ENCODE measurements at regions not wholly inside any gene's neighbourhood (a gene's known extent, or its start where the extent isn't known, plus 50 kb on each side); places are given as distances from the start of the nearest gene placed in this dataset.

- Histone ChIP-seq H3K27me3 (no peaks in the 10 kb centered on the region), H3K36me3 (no peaks in the 10 kb centered on the region), H3K9me3 (no peaks in the 10 kb centered on the region), H3K4me1 (peaks cover 0 to under 1% of the 10 kb centered on the region in 2 donors), H3K4me3 (no peak overlapping the region), H3K27ac (no peak overlapping the region)
- TF ChIP-seq POLR2A (IDR thresholded peaks at IDR 0.05) (no peak), CTCF (IDR thresholded peaks at IDR 0.05 in 4 of 5, conservative IDR thresholded peaks at IDR 0.05 in 1 of 5) (no peak)
- DNase-seq (no peak), ATAC-seq (no peak)
- in situ Hi-C loops (cut with MboI; ENCODE audit: low sequenced_read_pairs in 4 of 4) (no loop called here), intact Hi-C loops (cut with DNase I; ENCODE audit: low total_unique reads) (no loop called here)
Measured at GRCh38 chr10:4029866-4030265, 244.9 kb upstream of the KLF6 start.

DNA sequence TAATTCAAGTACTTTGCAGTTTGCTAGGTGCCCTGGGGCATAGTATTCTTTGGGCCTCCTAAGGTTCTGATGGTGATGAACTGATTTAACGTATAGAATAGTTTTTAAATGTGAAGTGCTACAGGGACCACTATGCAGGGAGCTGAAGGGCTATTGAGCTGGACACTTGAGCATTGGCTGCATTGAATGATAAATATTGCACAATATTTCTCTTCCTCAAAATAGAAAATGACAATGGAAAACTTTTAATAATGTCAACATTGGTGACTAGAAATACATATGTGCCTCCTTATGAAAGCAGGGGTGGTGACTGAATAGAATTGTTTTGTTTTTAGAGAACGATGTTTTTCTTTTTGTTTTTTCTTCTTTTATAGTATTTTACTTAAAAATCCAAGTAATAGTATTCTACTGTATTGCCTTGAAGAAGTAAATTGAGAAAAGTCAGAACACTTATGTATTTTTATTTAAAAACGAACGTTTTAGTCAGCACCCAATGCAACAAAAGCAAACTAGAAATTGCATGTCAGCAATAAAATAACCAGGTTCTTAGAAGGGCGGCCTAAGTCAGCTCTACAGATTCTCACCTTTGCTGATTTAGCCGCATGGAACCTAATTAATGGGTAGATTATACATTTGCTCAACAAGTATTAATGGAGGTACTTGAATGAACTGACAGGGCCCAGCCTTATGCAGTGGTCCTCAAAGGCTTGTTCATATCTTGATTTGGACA lies 244.0 kb upstream of the KLF6 start:
- intact Hi-C loops (cut with DNase I; ENCODE audit: low total_unique reads), result no loop called here
- Histone ChIP-seq H3K27me3 (no peaks in the 10 kb centered on the region), H3K4me1 (no peaks in the 10 kb centered on the region), H3K9me3 (no peaks in the 10 kb centered on the region), H3K36me3 (no peaks in the 10 kb centered on the region), H3K27ac (no peak overlapping the region), H3K4me3 (no peak overlapping the region)
- no peak for DNase-seq
- no peak for TF ChIP-seq POLR2A (IDR thresholded peaks at IDR 0.05)
- no peak for TF ChIP-seq CTCF (IDR thresholded peaks at IDR 0.05 in 4 of 5, conservative IDR thresholded peaks at IDR 0.05 in 1 of 5)
- no peak for ATAC-seq
- in situ Hi-C loops (cut with MboI; ENCODE audit: low sequenced_read_pairs in 4 of 4), result no loop called here

DNA sequence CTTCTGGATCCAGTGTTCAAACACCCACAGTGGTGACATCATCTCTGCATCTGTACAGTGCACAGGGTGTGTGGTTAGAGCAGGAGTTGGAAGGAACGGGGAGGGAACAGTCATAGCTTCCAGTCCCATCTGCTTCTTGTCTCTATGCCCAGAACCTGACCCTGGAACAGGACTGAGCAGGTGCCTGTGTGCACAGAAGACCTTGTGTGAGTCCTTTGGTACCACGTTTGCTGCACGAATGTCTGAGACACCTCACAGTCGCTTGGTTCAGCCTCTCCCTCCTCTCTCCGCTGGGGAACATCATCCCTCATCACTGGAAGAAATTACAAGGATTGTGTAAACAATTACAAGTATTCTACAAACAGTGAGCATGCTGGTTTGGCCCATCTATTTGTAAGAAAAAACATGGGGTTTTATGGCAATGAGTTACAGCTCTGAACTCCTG lies 243.0 kb upstream of the KLF6 start:
- Histone ChIP-seq H3K4me1 (no peaks in the 10 kb centered on the region), H3K36me3 (no peaks in the 10 kb centered on the region), H3K9me3 (no peaks in the 10 kb centered on the region), H3K27ac (no peak overlapping the region), H3K4me3 (no peak overlapping the region), H3K27me3 (no peaks in the 10 kb centered on the region)
- in situ Hi-C loops (cut with MboI; ENCODE audit: low sequenced_read_pairs in 4 of 4) (no loop called here), intact Hi-C loops (cut with DNase I; ENCODE audit: low total_unique reads) (no loop called here)
- no peak for DNase-seq
- ATAC-seq, result no peak
- TF ChIP-seq POLR2A (IDR thresholded peaks at IDR 0.05) (no peak), CTCF (IDR thresholded peaks at IDR 0.05 in 4 of 5, conservative IDR thresholded peaks at IDR 0.05 in 1 of 5) (no peak)

GRCh38 chr10:4025339-4025738 lies 240.3 kb upstream of the KLF6 start:
- Histone ChIP-seq H3K4me3 (no peak overlapping the region), H3K36me3 (no peaks in the 10 kb centered on the region), H3K9me3 (no peaks in the 10 kb centered on the region), H3K27ac (no peak overlapping the region), H3K4me1 (no peaks in the 10 kb centered on the region), H3K27me3 (no peaks in the 10 kb centered on the region)
- no peak for TF ChIP-seq POLR2A (IDR thresholded peaks at IDR 0.05)
- TF ChIP-seq CTCF (IDR thresholded peaks at IDR 0.05 in 4 of 5, conservative IDR thresholded peaks at IDR 0.05 in 1 of 5), result no peak
- intact Hi-C loops (cut with DNase I; ENCODE audit: low total_unique reads), result no loop called here
- in situ Hi-C loops (cut with MboI; ENCODE audit: low sequenced_read_pairs in 4 of 4), result no loop called here
- ATAC-seq, result no peak
- DNase-seq, result no peak
